ENCODE measurements at regions not wholly inside any gene's neighbourhood (a gene's known extent, or its start where the extent isn't known, plus 50 kb on each side); places are given as distances from the start of the nearest gene placed in this dataset.
A peak's percentile ranks its signal among the peaks of the same experiment; 100 is the strongest.

GRCh38 chr9:118631956-118632355 is 737.3 kb downstream of the BRINP1 start:
- no peak for ATAC-seq
- TF ChIP-seq POU6F1 (CRISPR knock-in tag; IDR thresholded peaks at IDR 0.05; ENCODE audit: borderline replicate concordance, low read depth) (no peak), BACH2 (CRISPR knock-in tag; IDR thresholded peaks at IDR 0.05; ENCODE audit: borderline replicate concordance) (no peak), SNAI2 (CRISPR knock-in tag; IDR thresholded peaks at IDR 0.05) (no peak), ZNF8 (CRISPR knock-in tag; IDR thresholded peaks at IDR 0.05) (no peak), ARNTL (CRISPR knock-in tag; IDR thresholded peaks at IDR 0.05; ENCODE audit: borderline replicate concordance, low read depth) (no peak), ZFP3 (CRISPR knock-in tag; IDR thresholded peaks at IDR 0.05) (no peak), TOX (CRISPR knock-in tag; IDR thresholded peaks at IDR 0.05; ENCODE audit: borderline replicate concordance) (no peak), ZC3H10 (CRISPR knock-in tag; IDR thresholded peaks at IDR 0.05) (no peak), CSDC2 (CRISPR knock-in tag; IDR thresholded peaks at IDR 0.05) (no peak), RARB (CRISPR knock-in tag; IDR thresholded peaks at IDR 0.05) (no peak), ZNF70 (CRISPR knock-in tag; IDR thresholded peaks at IDR 0.05) (no peak), GLIS3 (CRISPR knock-in tag; IDR thresholded peaks at IDR 0.05) (no peak), OSR1 (CRISPR knock-in tag; IDR thresholded peaks at IDR 0.05) (no peak), PPARA (CRISPR knock-in tag; IDR thresholded peaks at IDR 0.05; ENCODE audit: borderline replicate concordance) (no peak)

- TF ChIP-seq ISL1 (CRISPR knock-in tag; IDR thresholded peaks at IDR 0.05) (peak; percentile 59), BACH2 (CRISPR knock-in tag; IDR thresholded peaks at IDR 0.05; ENCODE audit: borderline replicate concordance) (no peak), ZNF70 (CRISPR knock-in tag; IDR thresholded peaks at IDR 0.05) (no peak), TOX (CRISPR knock-in tag; IDR thresholded peaks at IDR 0.05; ENCODE audit: borderline replicate concordance) (no peak), ARNTL (CRISPR knock-in tag; IDR thresholded peaks at IDR 0.05; ENCODE audit: borderline replicate concordance, low read depth) (no peak), CSRNP3 (CRISPR knock-in tag; IDR thresholded peaks at IDR 0.05) (no peak), PPARA (CRISPR knock-in tag; IDR thresholded peaks at IDR 0.05; ENCODE audit: borderline replicate concordance) (no peak), PATZ1 (CRISPR knock-in tag; IDR thresholded peaks at IDR 0.05; ENCODE audit: borderline replicate concordance) (no peak), CREB5 (CRISPR knock-in tag; IDR thresholded peaks at IDR 0.05; ENCODE audit: low read depth) (no peak), ZC3H10 (CRISPR knock-in tag; IDR thresholded peaks at IDR 0.05) (no peak), ZNF8 (CRISPR knock-in tag; IDR thresholded peaks at IDR 0.05) (no peak), GLIS3 (CRISPR knock-in tag; IDR thresholded peaks at IDR 0.05) (no peak), ESRRG (CRISPR knock-in tag; IDR thresholded peaks at IDR 0.05) (no peak), ZFP30 (CRISPR knock-in tag; IDR thresholded peaks at IDR 0.05) (no peak), TCF4 (CRISPR knock-in tag; IDR thresholded peaks at IDR 0.05; ENCODE audit: borderline replicate concordance) (peak; percentile 57; the same call in 1 of the 2 replicates), TSHZ2 (CRISPR knock-in tag; IDR thresholded peaks at IDR 0.05) (no peak), SNAI2 (CRISPR knock-in tag; IDR thresholded peaks at IDR 0.05) (0 out of 2 replicates have a peak, but pooled peaks have one; percentile 38), ZFP3 (CRISPR knock-in tag; IDR thresholded peaks at IDR 0.05) (no peak), ZNF565 (CRISPR knock-in tag; conservative IDR thresholded peaks at IDR 0.05; ENCODE audit: low read depth) (no peak), RARB (CRISPR knock-in tag; IDR thresholded peaks at IDR 0.05) (no peak), OSR1 (CRISPR knock-in tag; IDR thresholded peaks at IDR 0.05) (no peak), CSDC2 (CRISPR knock-in tag; IDR thresholded peaks at IDR 0.05) (no peak), POU6F1 (CRISPR knock-in tag; IDR thresholded peaks at IDR 0.05; ENCODE audit: borderline replicate concordance, low read depth) (no peak)
- no peak for ATAC-seq
Observed at GRCh38 chr9:118635416-118635815, 733.8 kb downstream of the BRINP1 start.
